SJSA1 (cell line): ENCODE measurements at regions not wholly inside any gene's neighbourhood (a gene's known extent, or its start where the extent isn't known, plus 50 kb on each side); places are given as distances from the start of the nearest gene placed in this dataset.

Experiments
- DNase-seq, 2 experiments: peaks; one replicate each; pipeline ENCODE4 v3.0.0-alpha.2; 2015 to 2020; ENCODE audit warnings: low spot score in 2 of 2, low read depth in 1 of 2
- H3K27ac ChIP-seq: fragments of 250-450 bp; sonication (Bioruptor Pico); 2 replicates; pipeline ENCODE4 v1.5.1; 2020; ENCODE audit warnings: mild to moderate bottlenecking, moderate library complexity
- H3K27me3 ChIP-seq: fragments of 250-450 bp; sonication (Bioruptor Pico); replicated peaks from 2 replicates; pipeline ENCODE4 v1.5.1; 2020; ENCODE audit warnings: mild to moderate bottlenecking, moderate library complexity
- H3K36me3 ChIP-seq: fragments of 250-450 bp; sonication (Bioruptor Pico); 2 replicates; pipeline ENCODE4 v1.5.1; 2020; ENCODE audit warnings: mild to moderate bottlenecking
- H3K4me1 ChIP-seq: fragments of 250-450 bp; sonication (Bioruptor Pico); replicated peaks from 2 replicates; pipeline ENCODE4 v1.6.1; 2021; ENCODE audit warnings: mild to moderate bottlenecking
- H3K4me3 ChIP-seq: fragments of 250-450 bp; sonication (Bioruptor Pico); 2 replicates; pipeline ENCODE4 v1.5.1; 2020; ENCODE audit warnings: mild to moderate bottlenecking
- H3K9me3 ChIP-seq: fragments of 250-450 bp; sonication (Bioruptor Pico); replicated peaks from 2 replicates; pipeline ENCODE4 v1.5.1; 2020; ENCODE audit warnings: mild to moderate bottlenecking

GRCh38 chr16:79809376-79809775, 208.8 kb upstream of the MAF start:
- no peaks in the 10 kb centered on the region; the same call in 1 of the 2 replicates for H3K27me3 ChIP-seq
- no peak for DNase-seq

DNA sequence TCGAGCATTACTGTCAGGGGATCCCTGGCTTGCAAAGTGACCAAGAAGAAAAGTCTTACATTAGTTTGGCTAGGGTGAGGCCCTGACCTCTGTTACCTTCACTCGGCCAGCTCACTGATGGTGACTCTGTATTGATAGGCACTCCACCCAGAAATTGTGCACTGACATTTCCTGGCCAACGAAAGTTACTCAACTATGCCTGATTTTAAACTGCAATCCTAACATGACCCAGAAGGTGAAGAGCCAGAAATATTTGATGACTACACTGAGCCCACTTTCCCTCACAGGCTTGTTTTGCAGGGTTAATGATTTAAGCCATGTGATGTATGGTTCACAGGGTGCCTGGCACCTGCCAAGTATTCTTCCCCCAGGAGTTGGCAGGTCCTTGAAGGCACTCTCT, 208.2 kb upstream of the MAF start:
- DNase-seq: no peak
- peaks cover 10% of the 10 kb centered on the region for H3K4me1 ChIP-seq
- no peak overlapping the region for H3K27ac ChIP-seq
- H3K36me3 ChIP-seq: no peaks in the 10 kb centered on the region
- no peaks in the 10 kb centered on the region; the same call in 1 of the 2 replicates for H3K27me3 ChIP-seq
- H3K4me3 ChIP-seq: no peak overlapping the region
- H3K9me3 ChIP-seq: no peaks in the 10 kb centered on the region; the same call in 1 of the 2 replicates

More at GRCh38 chr16:79809376-79809775, 208.8 kb upstream of the MAF start:
- no peaks in the 10 kb centered on the region for H3K36me3 ChIP-seq
- peaks cover 10% of the 10 kb centered on the region for H3K4me1 ChIP-seq
- no peak overlapping the region for H3K4me3 ChIP-seq
- H3K9me3 ChIP-seq: no peaks in the 10 kb centered on the region; the same call in 1 of the 2 replicates
- H3K27ac ChIP-seq: no peak overlapping the region

GRCh38 chr16:79806757-79807156, 206.2 kb upstream of the MAF start:
- no peak overlapping the region for H3K4me3 ChIP-seq
- peaks cover 5% of the 10 kb centered on the region for H3K4me1 ChIP-seq
- no peaks in the 10 kb centered on the region; the same call in 1 of the 2 replicates for H3K27me3 ChIP-seq
- no peaks in the 10 kb centered on the region; the same call in 1 of the 2 replicates for H3K9me3 ChIP-seq
- no peak for DNase-seq
- H3K36me3 ChIP-seq: no peaks in the 10 kb centered on the region
- H3K27ac ChIP-seq: no peak overlapping the region

DNA sequence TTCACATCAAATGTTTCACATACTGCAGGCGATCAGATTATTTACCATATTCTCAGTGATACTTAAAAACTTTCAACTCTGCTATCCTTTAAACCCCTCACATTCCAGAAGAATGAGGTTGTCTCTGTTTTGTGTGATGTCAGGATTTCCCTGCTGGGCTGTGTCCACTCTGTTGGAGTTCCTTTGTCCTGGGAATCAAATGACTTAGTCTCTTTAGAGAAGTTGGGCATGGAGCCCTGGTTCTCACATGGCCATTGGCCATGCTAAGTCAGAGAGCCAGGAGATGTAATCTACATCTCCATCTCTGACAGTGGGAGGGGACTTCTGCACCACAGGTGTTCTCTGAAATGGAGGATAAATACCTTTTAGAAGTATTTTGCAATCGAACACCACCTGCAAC, 205.1 kb upstream of the MAF start:
- H3K4me1 ChIP-seq: no peaks in the 10 kb centered on the region; the same call in none of the 2 replicates
- no peaks in the 10 kb centered on the region; the same call in 1 of the 2 replicates for H3K9me3 ChIP-seq
- no peak overlapping the region for H3K27ac ChIP-seq
- H3K27me3 ChIP-seq: no peaks in the 10 kb centered on the region; the same call in 1 of the 2 replicates
- no peak for DNase-seq
- no peaks in the 10 kb centered on the region for H3K36me3 ChIP-seq
- H3K4me3 ChIP-seq: no peak overlapping the region

- H3K9me3 ChIP-seq: no peaks in the 10 kb centered on the region
- H3K27ac ChIP-seq: no peak overlapping the region
- H3K4me3 ChIP-seq: no peak overlapping the region
- no peaks in the 10 kb centered on the region for H3K36me3 ChIP-seq
- no peaks in the 10 kb centered on the region; the same call in 1 of the 2 replicates for H3K4me1 ChIP-seq
- no peaks in the 10 kb centered on the region; the same call in 1 of the 2 replicates for H3K27me3 ChIP-seq
- no peak for DNase-seq
These were observed 201.1 kb upstream of the MAF start for GRCh38 chr16:79801646-79802045.

GRCh38 chr16:79800016-79800608, 199.6 kb upstream of the MAF start:
- no peaks in the 10 kb centered on the region for H3K4me1 ChIP-seq
- H3K27me3 ChIP-seq: no peaks in the 10 kb centered on the region
- no peaks in the 10 kb centered on the region for H3K36me3 ChIP-seq
- H3K4me3 ChIP-seq: no peak overlapping the region
- H3K27ac ChIP-seq: no peak overlapping the region
- H3K9me3 ChIP-seq: no peaks in the 10 kb centered on the region; the same call in 1 of the 2 replicates
- DNase-seq: no peak

DNA sequence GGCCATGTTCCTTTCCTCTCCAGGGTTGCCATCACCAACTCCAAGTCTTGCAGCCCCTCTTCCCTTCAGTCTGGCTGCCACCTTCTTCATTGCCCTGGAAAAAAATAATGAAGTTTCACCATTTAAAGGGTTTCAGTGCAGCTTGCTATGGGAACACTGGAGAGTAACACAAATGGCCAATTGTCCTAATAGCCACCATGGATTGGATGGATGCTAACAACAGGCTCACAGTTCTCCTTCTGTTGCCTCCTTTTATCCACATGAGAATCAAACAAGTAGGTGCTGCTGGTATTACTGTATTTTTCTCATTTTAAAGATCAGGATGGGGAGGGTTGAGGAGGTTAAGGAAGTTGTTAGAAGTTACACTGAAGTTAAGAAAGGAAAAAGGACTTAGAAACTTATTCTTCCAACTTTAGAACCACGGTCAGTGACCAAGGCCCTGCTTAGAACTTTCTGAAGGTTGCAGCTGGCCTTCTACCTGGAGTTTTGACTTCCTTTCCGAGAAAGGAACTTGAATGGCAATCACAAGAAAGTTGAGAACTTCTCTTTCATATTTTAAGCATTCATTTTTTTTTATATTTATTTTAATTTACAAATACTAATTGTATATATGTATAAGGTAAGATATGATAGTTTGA, 198.0 kb upstream of the MAF start:
- no peaks in the 10 kb centered on the region; the same call in 1 of the 2 replicates for H3K9me3 ChIP-seq
- no peak overlapping the region for H3K4me3 ChIP-seq
- H3K4me1 ChIP-seq: no peaks in the 10 kb centered on the region
- H3K27me3 ChIP-seq: no peaks in the 10 kb centered on the region
- no peak overlapping the region for H3K27ac ChIP-seq
- H3K36me3 ChIP-seq: no peaks in the 10 kb centered on the region
- no peak for DNase-seq

DNA sequence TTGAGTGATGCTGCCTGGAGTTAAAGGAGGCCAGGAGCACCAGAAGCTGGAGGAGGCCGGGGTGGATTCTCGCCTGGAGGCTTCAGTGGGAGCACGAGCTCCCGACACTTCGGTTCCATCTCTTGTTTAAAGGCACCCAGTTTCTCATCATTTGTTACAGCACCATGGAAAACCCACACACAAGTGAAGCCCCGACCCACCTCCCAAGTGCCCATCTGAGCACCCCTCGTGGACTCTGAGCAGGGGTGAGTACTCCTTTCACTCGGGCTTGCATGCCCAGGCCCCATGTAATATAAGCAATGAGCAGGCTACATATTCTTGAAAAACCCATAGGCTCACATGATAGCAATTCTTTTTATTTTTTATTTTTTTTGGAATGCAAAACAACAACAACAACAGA, 196.9 kb upstream of the MAF start:
- Histone ChIP-seq H3K36me3 (no peaks in the 10 kb centered on the region), H3K9me3 (no peaks in the 10 kb centered on the region; the same call in 1 of the 2 replicates), H3K27me3 (no peaks in the 10 kb centered on the region), H3K27ac (no peak overlapping the region), H3K4me1 (no peaks in the 10 kb centered on the region), H3K4me3 (no peak overlapping the region)
- DNase-seq: no peak

- Histone ChIP-seq H3K27ac (no peak overlapping the region), H3K36me3 (no peaks in the 10 kb centered on the region), H3K4me3 (no peak overlapping the region), H3K9me3 (no peaks in the 10 kb centered on the region; the same call in 1 of the 2 replicates), H3K27me3 (no peaks in the 10 kb centered on the region), H3K4me1 (no peaks in the 10 kb centered on the region)
- DNase-seq: no peak
These were observed 195.0 kb upstream of the MAF start for GRCh38 chr16:79795556-79795955.

- no peaks in the 10 kb centered on the region for H3K36me3 ChIP-seq
- no peaks in the 10 kb centered on the region for H3K4me1 ChIP-seq
These were observed 194.4 kb upstream of the MAF start for GRCh38 chr16:79794941-79795340.

DNA sequence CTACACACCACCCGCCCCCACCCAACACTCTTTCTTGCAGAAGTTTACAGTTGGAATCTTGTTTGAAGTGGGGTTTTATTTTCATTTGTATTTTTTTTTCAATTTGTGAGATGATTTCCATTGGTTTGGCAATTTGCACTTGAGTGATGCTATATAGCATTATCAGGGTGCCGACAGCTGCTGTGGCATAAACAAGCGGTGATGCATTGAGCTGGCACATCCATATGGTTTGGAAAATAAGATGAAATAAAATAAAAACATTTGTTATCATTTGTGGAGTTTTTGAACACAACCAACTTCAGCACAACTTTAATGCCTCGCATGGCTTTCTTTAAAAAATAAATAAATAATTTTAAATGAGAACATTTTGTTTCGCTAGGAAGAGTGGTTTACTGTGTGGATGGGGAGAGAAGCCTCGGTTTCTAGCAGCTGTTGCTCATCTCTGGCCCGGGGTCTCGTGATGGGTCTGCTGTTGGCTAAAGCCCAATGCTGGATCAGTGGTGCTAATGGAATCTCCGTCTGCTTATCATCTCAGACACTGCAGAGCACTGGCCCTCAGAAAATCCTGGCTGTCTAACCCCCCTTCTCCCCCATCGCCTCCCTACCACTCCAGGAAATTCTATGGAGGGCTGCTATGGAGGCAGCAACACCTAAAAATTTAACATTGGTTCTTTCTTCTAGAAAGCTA, 192.3 kb upstream of the MAF start:
- Histone ChIP-seq H3K36me3 (no peaks in the 10 kb centered on the region), H3K4me1 (no peaks in the 10 kb centered on the region), H3K27me3 (no peaks in the 10 kb centered on the region), H3K27ac (no peak overlapping the region), H3K4me3 (no peak overlapping the region), H3K9me3 (no peaks in the 10 kb centered on the region; the same call in 1 of the 2 replicates)
- DNase-seq: no peak

More at GRCh38 chr16:79794941-79795340, 194.4 kb upstream of the MAF start:
- no peak overlapping the region for H3K4me3 ChIP-seq
- H3K27me3 ChIP-seq: no peaks in the 10 kb centered on the region
- H3K9me3 ChIP-seq: no peaks in the 10 kb centered on the region; the same call in 1 of the 2 replicates
- no peak for DNase-seq
- H3K27ac ChIP-seq: no peak overlapping the region

DNA sequence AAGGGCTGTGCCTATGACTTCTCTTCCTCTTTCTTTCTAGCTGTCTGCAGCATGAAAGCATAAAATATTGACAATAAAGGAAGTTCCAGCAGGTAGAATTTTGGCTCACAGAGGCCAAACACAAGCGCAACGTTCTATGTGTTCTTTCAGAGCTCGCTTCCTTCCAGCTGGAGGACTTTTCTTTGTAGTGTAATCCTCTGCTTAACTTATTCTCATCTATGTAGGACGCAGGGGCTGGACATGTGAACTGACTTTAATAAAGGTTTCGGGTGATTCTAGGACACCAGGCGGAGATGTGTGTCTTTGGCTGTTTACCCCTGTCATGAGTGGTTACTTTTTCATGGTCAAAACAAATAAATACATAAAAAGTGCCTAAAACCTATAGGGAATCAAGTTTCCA, 191.5 kb upstream of the MAF start:
- Histone ChIP-seq H3K9me3 (no peaks in the 10 kb centered on the region; the same call in 1 of the 2 replicates), H3K4me1 (no peaks in the 10 kb centered on the region), H3K36me3 (no peaks in the 10 kb centered on the region), H3K27me3 (no peaks in the 10 kb centered on the region), H3K27ac (no peak overlapping the region), H3K4me3 (no peak overlapping the region)
- no peak for DNase-seq

DNA sequence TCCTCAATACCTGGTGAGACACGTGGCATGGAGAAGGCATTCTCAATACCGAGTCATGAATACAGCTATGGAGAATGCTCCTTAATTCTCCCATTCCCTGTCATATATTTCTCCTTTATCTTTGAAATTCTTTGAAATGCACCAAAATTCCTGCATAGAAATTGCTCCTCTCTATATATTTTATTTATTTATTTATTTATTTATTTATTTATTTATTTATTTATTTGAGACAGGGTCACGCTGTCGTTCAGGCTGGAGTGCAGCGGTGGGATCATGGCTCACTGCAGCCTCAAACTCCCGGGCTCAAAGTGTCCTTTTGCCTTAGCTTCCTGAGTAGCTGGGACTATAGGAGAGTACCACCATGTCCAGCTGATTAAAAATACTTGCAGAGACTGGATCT, 190.3 kb upstream of the MAF start:
- DNase-seq: no peak
- no peaks in the 10 kb centered on the region for H3K27me3 ChIP-seq
- H3K9me3 ChIP-seq: no peaks in the 10 kb centered on the region; the same call in 1 of the 2 replicates
- no peaks in the 10 kb centered on the region for H3K4me1 ChIP-seq
- H3K4me3 ChIP-seq: no peak overlapping the region
- no peaks in the 10 kb centered on the region for H3K36me3 ChIP-seq
- H3K27ac ChIP-seq: no peak overlapping the region

DNA sequence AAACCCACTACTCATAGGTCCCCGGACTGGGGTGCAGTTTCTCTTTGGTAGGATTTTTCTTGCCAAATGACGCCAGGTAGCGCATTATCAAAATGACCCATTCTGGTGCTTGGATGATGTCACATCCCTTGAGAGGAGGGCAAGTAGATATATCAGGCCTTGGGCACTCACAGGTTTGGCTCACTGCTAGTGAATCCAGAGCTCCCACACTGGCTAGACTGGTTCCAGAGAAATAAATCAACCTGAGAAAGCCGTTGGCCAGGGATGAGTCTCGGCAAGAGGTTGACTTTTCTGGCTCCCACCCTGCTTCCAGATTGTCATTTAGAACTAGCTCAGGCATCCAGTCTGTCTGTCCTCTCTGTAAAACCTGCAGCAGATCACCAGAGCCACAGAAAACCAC, 188.4 kb upstream of the MAF start:
- Histone ChIP-seq H3K36me3 (no peaks in the 10 kb centered on the region), H3K9me3 (no peaks in the 10 kb centered on the region), H3K27me3 (no peaks in the 10 kb centered on the region), H3K4me1 (peaks cover 7% of the 10 kb centered on the region), H3K4me3 (no peak overlapping the region), H3K27ac (no peak overlapping the region)
- no peak for DNase-seq
